HG03159 (cell line): ENCODE measurements at regions not wholly inside any gene's neighbourhood (a gene's known extent, or its start where the extent isn't known, plus 50 kb on each side); places are given as distances from the start of the nearest gene placed in this dataset.

ENCODE experiments used
- ATAC-seq: cut with Tn5 transposase; IDR thresholded peaks from one replicate; pipeline ENCODE4 v1.9.1; 2021; ENCODE audit warnings: mild to moderate bottlenecking, moderate library complexity; ENCODE audit not compliant: unreplicated experiment

DNA sequence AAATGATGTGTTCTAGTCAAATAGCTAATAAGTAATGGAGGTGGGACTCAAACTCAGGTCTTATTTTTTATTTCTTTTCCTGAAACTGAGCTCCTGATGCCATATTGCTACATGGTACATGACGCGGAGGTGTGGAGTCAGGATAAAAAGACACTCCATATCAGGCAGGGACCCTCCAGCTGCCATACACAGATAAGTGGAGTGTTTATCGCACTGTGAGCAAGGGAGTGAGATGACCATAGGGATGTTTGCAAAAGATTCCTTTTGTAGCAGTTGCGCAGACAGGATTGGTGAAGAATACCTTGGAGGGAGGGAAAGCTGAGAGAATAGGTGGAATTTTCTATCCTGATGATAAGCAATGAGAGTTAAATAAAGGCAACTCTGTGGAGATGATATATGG is 657.2 kb downstream of the RNF144A start:
- no peak for ATAC-seq

DNA sequence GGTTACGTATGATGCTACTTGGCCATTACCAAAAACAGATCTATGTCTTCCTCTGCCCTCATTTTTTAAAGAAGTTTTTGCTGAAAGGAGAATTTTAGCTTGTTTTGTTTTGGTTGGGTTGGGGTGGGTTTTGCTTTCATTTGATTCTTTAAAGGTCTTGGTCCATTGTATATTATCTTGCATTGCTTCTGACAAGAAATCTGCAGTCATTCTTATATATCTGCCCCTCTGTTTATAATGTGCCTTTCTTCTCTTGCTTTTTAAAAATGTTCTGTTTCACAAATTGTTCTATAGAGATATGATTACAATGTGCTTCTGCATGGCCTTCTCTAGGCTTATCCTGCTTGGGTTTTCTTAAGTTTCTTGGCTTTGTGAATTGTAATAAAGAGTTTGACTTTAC is 660.6 kb downstream of the RNF144A start:
- ATAC-seq: no peak

DNA sequence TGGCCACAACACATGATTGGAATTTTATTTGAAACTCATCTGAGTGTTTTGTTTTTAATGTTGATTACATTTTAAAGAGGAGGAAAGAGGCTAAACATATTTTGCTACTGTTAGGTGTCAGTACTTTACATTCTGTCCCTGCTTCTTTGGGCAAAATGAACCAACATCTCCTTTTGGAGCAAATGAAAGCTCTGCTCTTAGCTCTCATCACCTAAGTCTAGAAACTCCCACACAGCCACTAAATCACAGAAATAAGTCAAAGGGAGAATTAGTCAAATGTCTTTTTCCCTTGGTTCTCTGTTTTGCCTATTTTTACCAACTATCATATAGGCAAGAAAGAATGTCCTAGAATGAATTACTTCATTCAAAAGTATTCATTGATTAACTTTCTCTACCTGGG is 666.8 kb downstream of the RNF144A start:
- ATAC-seq: no peak

DNA sequence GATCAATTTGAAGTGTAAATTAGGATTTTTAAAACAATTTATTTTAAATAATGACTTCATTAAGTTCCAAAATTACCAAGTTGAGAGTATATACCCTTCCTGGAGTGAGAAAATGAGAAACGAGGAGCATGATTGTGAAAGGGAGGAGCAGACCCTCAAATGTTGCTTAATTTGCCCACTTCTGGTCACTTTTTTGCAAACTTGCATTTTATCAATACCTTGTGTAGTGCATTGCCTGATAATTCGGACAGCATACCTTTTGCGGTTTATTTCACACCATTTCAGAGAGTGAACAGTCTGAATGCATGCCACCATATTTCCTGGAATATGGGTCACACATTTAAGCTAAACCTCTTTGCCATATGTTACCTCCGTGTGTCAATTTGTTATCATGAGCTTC is 669.7 kb downstream of the RNF144A start:
- ATAC-seq: no peak

DNA sequence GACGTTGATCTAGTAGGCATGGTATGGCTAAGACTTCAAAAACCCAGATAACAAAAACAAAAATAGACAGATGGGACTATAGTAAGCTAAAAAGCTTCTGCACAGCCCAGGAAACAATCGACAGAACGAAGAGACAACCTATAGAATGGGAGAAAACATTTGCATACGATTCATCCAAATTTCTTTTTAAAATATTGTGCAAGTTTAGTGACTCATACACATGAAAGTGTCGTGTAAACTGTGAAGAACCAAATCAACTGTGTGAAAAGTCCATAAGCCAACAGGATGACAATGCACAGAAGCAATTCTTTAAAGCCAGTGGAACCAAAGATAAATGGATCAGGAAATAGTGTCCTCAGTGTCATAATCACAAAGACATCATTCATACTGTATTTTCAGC is 671.1 kb downstream of the RNF144A start:
- ATAC-seq: no peak

DNA sequence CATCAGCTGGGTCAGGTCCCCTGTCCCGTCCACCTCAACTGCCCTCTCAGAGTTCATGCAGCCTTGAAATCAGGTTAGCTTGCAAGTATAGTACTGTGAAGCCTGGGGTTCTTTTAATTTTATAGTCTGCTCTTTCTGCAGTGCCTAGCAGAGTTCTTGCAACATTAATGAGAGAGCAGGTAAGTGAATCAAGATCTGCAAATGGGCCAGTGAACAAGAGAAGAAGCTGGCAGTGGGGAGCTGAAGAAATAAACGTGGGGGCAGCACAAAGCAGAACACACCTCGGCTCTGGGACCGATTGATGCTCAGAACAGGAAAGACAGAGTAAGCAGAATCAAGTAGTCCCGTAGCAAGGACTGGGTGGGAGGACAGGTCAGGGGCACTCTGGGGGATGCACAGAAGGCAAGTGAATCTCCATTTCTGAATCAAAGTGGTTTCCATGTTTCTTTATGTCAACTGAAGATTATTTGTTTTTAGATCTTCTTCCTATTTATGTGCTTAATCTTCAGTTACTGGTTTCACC is 675.5 kb downstream of the RNF144A start:
- ATAC-seq: no peak

DNA sequence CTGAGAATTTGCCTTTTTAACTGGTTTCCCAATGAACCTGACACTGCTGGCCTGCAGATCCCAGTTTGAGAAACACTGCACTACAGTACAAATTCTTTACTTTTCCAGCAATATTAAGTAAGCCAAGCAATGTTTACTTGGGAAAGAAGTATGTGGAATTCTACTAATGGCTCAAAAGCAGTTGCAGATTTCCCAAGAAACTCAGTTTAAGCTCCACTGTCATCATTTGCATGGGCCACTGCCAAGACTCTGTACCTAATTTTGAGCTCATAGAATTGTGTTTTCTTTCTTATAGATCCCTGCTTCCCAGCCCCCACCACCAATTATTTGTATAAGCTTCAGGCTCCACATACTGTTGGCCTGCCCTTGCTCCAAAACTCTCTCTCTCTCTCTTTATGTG is 676.1 kb downstream of the RNF144A start:
- ATAC-seq: no peak

DNA sequence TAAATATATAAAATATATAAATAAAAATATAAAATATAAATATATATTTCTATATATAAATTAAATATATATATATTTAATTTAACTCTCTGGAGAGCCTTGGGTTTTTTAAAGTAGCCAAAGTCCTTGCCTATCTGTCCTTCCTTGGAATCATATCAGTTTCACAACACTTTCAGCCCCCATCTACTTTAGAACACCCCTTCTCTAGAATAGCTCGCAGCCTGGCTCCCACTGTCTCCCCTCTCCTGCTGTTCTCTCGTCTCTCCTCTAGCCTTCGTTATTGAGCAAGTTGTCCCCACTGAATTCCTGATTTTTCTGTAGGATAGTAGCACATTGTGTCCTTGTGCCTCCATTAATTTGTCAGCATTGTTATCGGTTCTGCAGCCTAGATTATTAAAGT is 677.0 kb downstream of the RNF144A start:
- ATAC-seq: no peak

DNA sequence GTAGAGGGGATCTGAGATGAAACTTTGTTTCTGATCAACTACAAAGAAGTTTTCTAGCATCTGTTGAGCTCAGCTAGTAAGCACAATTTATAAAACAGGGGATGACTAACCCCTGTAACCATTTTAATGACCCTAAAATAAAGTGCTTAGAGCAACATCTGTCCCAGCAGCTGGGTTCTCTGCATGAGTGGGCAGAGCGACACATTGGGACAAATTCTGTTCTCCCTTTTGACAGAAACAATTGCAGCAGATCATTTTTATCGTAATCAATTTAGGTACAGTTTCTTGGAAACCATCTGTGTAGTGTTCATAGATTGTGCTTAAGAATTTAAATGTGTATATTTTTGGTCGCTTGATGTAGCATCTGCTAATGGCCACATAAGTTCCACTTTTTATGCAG is 678.0 kb downstream of the RNF144A start:
- no peak for ATAC-seq

DNA sequence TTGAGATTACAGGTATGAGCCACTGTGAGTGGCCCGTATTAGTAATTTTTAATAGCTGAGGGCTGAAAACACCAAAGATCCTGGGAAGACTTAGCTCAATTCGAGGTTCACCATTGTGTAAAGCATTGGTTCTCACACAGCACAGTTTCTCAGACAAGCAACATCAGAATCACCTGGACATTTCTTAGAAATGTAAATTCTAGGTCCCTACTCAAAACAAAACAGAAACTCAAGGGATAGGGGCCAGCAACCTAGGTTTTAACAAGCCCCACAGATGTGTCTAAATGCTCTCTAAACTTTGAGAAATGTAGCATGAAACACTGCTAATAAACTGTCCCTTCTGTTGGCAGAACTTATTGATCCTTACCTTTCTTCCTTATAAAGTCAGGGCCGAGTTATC is 681.2 kb downstream of the RNF144A start:
- no peak for ATAC-seq

DNA sequence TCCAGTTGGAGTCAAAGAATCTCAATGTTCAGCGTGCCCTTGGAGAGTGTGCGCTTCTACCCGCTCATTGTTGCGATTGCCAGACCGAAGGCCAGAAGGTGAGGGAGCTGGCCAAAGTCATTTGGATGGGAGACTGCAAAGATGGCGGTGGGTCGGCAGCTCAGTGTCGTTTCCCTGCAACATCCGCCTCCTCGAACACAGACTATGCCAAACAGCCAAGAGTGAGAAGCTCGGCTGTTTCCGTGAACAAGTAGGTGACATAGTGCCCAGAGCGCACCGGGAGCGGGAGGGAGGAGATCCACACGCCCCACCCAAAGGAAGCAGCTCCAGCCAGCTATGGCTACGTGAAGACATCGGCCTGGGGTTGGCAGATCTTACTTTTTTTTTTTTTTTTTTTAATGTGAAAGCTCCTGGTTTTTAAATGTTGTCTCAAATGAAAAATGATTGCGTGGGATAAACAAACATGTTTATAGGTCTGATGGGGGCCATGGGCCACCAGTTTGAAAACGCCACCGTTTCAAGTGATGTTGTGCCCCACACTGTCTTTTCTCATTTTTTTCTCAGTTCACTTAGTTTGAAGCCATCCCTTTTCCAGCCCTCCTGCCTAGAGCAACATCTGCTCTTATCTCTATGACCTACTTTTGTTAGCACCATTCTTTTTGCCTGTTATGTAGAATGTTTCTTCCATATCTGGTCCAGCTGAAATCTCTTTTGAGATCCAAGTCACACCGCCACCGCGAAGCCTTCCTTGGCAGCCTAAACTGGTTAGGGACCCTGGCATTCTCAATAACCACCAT is 682.4 kb downstream of the RNF144A start:
- no peak for ATAC-seq

DNA sequence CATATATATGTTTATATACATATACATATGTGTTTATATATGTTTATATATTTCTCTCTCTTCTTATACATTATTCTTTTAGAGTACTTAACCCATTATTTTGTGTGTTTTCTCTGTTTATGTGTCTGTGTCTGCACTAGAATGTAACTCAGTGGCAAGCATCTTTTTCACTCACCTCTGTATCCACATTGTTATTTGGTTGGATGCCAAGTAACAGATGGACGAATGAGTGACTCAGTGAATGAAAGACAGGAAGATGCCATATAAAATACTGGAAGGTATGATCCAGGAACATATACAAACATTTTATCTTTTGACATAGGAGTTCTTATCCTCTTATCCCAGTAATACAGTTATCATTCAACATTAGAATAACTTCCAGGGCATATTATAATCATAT is 684.8 kb downstream of the RNF144A start:
- ATAC-seq: no peak

DNA sequence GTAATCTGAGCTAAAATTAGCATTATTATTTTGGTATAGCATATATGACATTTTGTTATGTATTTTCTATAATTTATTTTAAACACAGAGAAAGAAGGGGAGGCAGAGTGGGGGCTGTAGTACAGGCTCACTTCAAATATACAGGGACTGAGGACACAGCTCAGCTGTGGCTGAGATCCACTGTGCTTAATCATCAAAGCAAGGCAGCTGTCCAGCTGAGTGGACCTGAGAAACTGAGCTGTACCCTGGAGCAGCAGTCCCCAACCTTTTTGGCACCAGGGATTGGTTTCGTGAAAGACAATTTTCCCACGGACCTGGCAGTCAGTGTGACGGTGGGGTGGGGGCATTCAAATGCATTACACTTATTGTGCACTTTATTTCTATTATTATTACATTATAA is 687.2 kb downstream of the RNF144A start:
- ATAC-seq: no peak

DNA sequence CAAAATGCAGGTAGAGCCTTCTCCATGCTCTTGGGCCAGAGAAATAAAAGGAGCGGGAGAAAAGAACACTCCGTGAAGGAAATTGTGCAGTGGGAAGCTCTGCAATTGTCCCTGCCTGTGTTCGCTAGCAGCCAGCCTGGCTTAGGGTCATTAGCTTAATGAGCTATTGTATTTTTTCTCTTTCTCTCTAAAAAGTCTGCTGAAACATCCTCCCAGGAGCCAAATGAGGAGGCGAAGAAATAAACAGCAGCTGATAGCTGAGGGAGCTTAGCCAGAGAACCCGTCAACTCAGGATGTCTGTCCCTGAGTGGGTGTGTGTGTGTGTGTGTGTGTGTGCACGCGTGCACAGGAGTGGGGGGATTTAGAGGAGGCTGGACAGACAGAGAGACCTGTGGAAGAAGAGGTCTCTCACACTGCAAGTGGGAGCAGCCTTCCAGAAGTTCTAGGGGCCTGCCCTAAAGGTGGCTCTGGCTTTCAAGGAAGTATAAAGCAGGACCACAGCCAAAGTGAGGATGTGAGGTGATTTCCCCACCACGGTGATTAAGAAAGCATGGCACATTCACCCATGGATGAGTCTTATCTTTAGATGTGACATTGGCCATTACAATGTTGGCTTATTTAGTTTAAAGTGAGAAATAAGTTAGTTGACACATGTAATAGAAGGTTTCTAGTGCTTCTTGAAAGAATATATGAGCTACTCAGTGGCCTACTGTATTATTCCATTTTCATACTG is 690.4 kb downstream of the RNF144A start:
- ATAC-seq: no peak

DNA sequence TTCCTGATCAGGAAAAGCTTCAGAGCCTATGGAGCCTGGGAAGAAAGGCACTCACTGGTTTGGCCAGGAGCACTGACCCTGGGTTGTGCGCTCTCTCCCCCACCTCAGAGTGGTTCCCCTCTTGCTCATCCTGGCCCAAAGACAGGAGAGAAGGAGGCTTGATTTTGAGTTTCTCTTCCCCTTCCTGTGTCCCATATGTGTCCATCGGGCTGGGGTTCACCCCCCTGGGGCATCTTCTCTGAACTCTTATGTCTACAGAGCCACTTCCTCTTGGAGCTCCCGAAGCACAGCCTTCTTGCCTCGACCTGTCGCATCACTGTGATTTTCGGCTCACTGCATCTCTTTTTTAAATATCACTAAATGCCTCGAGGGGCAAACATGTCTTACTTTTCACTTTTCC is 692.3 kb downstream of the RNF144A start:
- no peak for ATAC-seq

DNA sequence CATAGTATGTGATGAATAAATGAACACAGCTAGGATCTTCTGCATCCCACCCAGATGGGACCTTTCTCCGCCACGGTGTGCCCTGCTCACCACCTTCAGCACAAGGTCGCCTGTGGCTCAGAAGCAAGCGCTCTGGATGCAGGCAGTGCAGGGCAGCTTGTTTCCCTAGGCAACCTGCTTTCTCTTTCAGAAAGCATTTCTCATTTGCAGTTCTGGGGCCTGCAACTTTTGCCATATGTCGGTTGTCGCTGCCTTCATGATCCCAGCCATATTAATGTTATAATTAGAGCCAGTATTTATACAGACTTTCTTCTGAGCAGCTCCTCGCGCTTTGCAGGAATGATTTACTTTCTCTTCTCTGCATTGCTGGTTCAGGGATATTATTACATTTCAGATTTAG is 692.8 kb downstream of the RNF144A start:
- ATAC-seq: no peak

DNA sequence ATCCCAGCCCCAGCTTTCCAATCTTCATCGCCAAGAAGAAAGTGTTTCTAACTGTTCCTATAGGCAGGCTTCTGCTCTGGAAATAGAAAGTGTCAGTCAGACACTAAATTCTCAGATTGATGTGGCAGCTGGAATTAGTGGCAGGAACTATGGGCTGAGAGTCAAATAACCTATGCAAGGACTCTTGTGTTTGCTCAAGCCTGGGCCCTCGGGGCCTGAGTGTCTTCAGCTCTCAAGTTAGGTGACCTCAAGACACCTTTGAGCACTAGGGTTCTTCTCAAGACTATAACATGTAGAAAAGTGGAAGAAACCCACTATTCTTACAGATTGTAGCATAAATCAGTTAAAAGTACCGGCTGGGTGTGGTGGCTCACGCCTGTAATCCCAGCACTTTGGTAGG is 694.5 kb downstream of the RNF144A start:
- ATAC-seq: no peak

DNA sequence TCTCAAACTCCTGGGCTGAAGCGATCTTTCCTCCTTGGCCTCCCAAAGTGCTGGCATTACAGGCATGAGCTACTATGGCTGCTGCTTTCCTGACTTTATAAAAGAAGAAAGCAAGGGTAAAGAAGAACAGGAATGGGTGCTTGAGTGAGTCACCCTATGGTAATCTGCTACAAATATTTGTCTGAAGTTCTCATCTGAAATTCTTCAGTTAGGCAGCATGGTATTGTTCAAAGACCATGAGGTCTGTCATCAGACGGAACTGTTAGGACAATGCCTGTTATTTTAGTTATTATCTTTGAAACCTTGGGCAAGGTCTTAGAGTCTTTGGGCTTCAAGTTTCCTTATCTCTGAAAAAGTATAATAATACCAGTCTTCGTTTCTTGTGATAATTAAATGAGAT is 695.8 kb downstream of the RNF144A start:
- ATAC-seq: no peak

DNA sequence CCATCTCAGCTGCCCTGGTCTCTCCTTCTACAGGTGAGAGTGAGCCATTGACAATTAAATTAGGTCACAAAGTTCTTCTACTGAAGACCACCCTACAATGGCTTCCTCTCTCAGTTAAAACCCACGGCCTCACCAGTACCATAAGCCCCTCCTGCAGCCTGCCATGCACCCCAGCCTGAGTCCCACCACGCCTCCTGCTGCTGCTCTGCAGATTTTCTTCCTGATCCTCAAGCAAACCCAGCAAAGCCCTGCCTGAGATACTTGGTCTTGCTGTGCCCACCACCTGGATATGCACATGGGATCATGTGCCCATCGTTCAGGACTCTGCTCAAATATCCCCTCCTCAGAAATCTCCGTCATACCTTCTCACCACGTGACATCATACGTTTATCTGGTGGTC is 696.6 kb downstream of the RNF144A start:
- no peak for ATAC-seq

DNA sequence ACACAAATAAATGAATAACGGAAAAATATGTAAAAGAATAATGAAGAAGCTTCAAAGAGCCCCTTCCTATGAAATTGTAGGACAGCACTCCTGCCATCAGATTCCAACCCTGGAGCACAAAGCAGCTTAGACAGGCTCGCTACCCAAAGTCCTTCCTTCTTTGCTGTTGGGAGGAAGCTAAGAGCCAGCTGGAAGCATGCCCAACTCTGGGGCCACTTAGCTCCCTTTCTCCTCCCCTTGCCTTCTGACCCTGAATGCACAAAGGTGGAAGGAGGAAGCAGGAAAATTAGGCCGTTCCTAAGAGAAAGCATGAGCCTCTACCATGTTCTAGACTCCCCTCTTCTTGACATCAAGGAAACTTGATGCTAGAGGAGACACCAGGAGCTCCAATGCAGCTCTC is 700.8 kb downstream of the RNF144A start:
- ATAC-seq: no peak

DNA sequence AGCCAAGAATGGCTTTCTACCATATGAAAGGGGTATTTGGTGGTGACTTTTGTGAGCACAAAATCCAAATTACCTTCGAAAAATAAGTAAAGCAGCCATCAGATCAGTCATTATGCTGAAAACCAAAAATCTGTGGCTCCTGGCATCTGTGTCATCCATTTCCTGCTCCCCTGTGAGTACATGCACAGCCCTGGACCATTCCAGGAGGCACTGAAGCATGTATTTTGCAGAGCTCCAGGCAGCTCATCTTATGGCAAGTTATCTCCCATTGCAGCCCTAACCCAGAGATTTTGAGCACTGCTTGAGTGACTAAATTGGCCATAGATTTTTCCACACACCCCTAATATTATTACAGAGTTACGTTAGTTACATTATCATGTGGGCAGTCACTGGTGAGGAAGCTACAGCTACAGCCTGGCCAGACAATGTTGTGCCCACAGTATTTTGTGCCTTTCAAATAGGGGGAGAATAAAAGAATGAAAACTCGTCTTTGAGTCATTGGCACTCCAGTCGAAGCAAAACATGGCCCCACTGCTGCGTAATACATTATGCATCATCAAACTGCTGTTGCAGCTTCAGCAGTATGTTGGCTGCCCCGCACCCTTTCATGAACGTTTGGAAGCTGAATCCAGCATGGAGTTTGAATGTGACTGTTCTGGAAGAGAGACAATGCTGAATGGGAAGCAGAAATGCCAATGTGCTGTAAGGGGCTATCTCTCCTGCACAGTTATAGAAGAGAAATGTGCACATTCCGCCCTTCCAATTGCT is 702.2 kb downstream of the RNF144A start:
- ATAC-seq: no peak

DNA sequence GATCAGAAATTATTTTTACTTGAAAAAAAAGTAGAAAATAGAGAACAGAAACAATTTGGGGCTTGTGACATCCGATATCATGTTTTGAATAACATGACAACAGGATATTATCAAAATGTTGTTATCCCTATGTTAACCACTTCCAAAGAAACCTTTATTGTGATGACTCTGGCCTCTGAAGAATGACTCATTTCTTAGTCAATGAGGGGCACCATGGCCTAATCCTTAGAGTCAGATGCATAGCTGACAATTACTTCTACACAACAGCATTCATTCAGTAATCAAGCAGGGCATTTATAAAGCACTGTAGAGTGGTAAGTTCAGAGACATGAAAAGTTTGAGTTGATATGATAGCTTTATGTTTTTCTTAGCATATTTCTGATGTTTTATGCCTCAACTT is 703.0 kb downstream of the RNF144A start:
- ATAC-seq: no peak
